CD14-positive monocyte (primary cell): ENCODE measurements at regions not wholly inside any gene's neighbourhood (a gene's known extent, or its start where the extent isn't known, plus 50 kb on each side); places are given as distances from the start of the nearest gene placed in this dataset.

Experiments used
- DNase-seq, 3 donors: peaks; one replicate each; pipeline ENCODE4 v3.0.0-alpha.2; 2011 to 2022
- H2AFZ ChIP-seq: 2 replicates; pipeline ENCODE4 v1.6.0; 2012; ENCODE audit warnings: mild to moderate bottlenecking, low read depth, low read length, inconsistent platforms; ENCODE audit not compliant: insufficient read depth, poor library complexity, severe bottlenecking
- H3K27ac ChIP-seq, 2 donors: 1 replicate in 1 of 2; 2 replicates in 1 of 2; pipeline ENCODE4 v1.5.1; 2012 to 2013; ENCODE audit warnings: low read length in 2 of 2, control low read depth in 1 of 2, inconsistent platforms in 1 of 2, low read depth in 1 of 2, mild to moderate bottlenecking in 1 of 2
- H3K27me3 ChIP-seq, 2 donors: one replicate each; pipeline versions ENCODE4 v1.6.0 to v1.6.1; 2011 to 2013; ENCODE audit warnings: low read length in 2 of 2; ENCODE audit not compliant: control insufficient read depth in 2 of 2, insufficient read depth in 2 of 2
- H3K36me3 ChIP-seq, 2 donors: replicated peaks in 1 of 2; 1 replicate in 1 of 2; 2 replicates in 1 of 2; pipeline versions ENCODE4 v1.5.1 to v1.6.1; 2012 to 2013; ENCODE audit warnings: low read length in 2 of 2, control low read depth in 1 of 2, inconsistent platforms in 1 of 2, mild to moderate bottlenecking in 1 of 2; ENCODE audit not compliant: insufficient read depth in 2 of 2, control insufficient read depth in 1 of 2
- H3K4me1 ChIP-seq, 2 donors: 1 replicate in 1 of 2; 2 replicates in 1 of 2; pipeline versions ENCODE4 v1.5.1 to v1.6.1; 2012 to 2013; ENCODE audit warnings: low read length in 2 of 2, control low read depth in 1 of 2, inconsistent platforms in 1 of 2, mild to moderate bottlenecking in 1 of 2, moderate library complexity in 1 of 2; ENCODE audit not compliant: insufficient read depth in 2 of 2, control insufficient read depth in 1 of 2
- H3K4me2 ChIP-seq: replicated peaks from 2 replicates; pipeline ENCODE3; 2012; ENCODE audit warnings: low read length, moderate library complexity, mild to moderate bottlenecking; ENCODE audit not compliant: poor library complexity, severe bottlenecking; ENCODE audit errors: extremely low read depth
- H3K4me3 ChIP-seq, 3 experiments: fragments of 200-600 bp in 1 of 3; sonication (generic) in 1 of 3; replicated peaks in 1 of 3; 1 replicate in 2 of 3; 2 replicates in 1 of 3; pipeline ENCODE4 v1.5.1; 2011 to 2013; ENCODE audit warnings: low read length in 3 of 3, mild to moderate bottlenecking in 3 of 3, control low read depth in 2 of 3, low read depth in 2 of 3, inconsistent platforms in 1 of 3, moderate library complexity in 1 of 3
- H3K79me2 ChIP-seq: 2 replicates; pipeline ENCODE4 v1.6.0; 2012; ENCODE audit warnings: mild to moderate bottlenecking, control low read depth, inconsistent platforms, low read length, moderate library complexity; ENCODE audit not compliant: insufficient read depth
- H3K9ac ChIP-seq: 2 replicates; pipeline ENCODE4 v1.6.0; 2017; ENCODE audit warnings: low read length, mild to moderate bottlenecking; ENCODE audit not compliant: insufficient read depth, poor library complexity, severe bottlenecking
- H3K9me3 ChIP-seq, 2 donors: replicated peaks in 1 of 2; 1 replicate in 1 of 2; 2 replicates in 1 of 2; pipeline versions ENCODE4 v1.5.1 to v1.6.1; 2012 to 2013; ENCODE audit warnings: low read length in 2 of 2, control low read depth in 1 of 2; ENCODE audit not compliant: control insufficient read depth in 1 of 2, insufficient read depth in 1 of 2
- H4K20me1 ChIP-seq: 2 replicates; pipeline ENCODE4 v1.6.0; 2012; ENCODE audit warnings: mild to moderate bottlenecking, low read length, control low read depth, moderate library complexity; ENCODE audit not compliant: insufficient read depth
- H3K27ac Mint-ChIP-seq, 7 donors: one replicate each; pipeline ENCODE4 v1.8.0; 2020; ENCODE audit warnings: mild to moderate bottlenecking in 7 of 7, mixed read lengths in 7 of 7, moderate library complexity in 6 of 7, inconsistent platforms in 2 of 7
- H3K27me3 Mint-ChIP-seq, 3 donors: one replicate each; pipeline ENCODE4 v1.8.0; 2021 to 2022; ENCODE audit warnings: low read depth in 3 of 3, mild to moderate bottlenecking in 3 of 3, mixed read lengths in 3 of 3, moderate library complexity in 3 of 3, inconsistent platforms in 1 of 3
- H3K36me3 Mint-ChIP-seq, 2 donors: one replicate each; pipeline ENCODE4 v1.8.0; 2020; ENCODE audit warnings: mixed read lengths in 2 of 2, inconsistent platforms in 1 of 2, mild to moderate bottlenecking in 1 of 2
- H3K4me1 Mint-ChIP-seq: one replicate; pipeline ENCODE4 v1.8.0; 2020; ENCODE audit warnings: mild to moderate bottlenecking, mixed read lengths
- H3K4me3 Mint-ChIP-seq, 2 donors: one replicate each; pipeline ENCODE4 v1.8.0; 2020; ENCODE audit warnings: mild to moderate bottlenecking in 2 of 2, mixed read lengths in 2 of 2, moderate library complexity in 1 of 2
- H3K9me3 Mint-ChIP-seq, 7 donors: one replicate each; pipeline ENCODE4 v1.8.0; 2020 to 2022; ENCODE audit warnings: mixed read lengths in 7 of 7, mild to moderate bottlenecking in 6 of 7, moderate library complexity in 6 of 7, inconsistent platforms in 2 of 7
- WGBS: methylation state at CpG from one replicate; pipeline ENCODE4 v1.1.5; 2013; ENCODE audit warnings: missing lambda C conversion rate; ENCODE audit not compliant: insufficient coverage; 5-methylcytosine and 5-hydroxymethylcytosine counted together
- intact Hi-C, 2 donors: fragments of 100-400 bp; cut with micrococcal nuclease; formaldehyde crosslinking; loops; one replicate each; pipeline versions ENCODE4 v1.15.0 to v1.15.1; 2023
- TF ChIP-seq, protein P1 (sequence below): fragments of 200-600 bp; IDR thresholded peaks from one replicate; pipeline ENCODE4 v1.8.0; 2022; ENCODE audit warnings: antibody characterized with exemption, mild to moderate bottlenecking

DNA sequence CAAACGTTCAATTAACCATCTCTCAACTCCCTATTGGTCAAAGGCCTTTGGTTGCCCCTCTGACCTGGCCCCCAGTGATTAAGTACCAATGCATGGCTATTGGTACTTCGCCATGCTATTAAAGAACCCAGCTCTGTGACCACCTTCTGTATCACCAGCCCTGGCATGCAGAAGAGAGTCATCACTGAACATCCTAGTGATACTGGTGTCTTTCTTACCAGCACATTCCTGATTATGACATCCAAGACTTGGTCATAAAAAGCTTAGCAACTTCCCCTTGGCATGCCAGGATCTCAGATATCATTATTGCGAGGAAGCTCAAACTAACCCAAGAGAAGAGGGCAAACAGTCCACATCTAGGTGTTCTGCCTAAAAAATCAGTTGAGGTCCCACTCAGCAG lies 122.3 kb upstream of the OTUD4 start:
- TF ChIP-seq, protein P1, sequence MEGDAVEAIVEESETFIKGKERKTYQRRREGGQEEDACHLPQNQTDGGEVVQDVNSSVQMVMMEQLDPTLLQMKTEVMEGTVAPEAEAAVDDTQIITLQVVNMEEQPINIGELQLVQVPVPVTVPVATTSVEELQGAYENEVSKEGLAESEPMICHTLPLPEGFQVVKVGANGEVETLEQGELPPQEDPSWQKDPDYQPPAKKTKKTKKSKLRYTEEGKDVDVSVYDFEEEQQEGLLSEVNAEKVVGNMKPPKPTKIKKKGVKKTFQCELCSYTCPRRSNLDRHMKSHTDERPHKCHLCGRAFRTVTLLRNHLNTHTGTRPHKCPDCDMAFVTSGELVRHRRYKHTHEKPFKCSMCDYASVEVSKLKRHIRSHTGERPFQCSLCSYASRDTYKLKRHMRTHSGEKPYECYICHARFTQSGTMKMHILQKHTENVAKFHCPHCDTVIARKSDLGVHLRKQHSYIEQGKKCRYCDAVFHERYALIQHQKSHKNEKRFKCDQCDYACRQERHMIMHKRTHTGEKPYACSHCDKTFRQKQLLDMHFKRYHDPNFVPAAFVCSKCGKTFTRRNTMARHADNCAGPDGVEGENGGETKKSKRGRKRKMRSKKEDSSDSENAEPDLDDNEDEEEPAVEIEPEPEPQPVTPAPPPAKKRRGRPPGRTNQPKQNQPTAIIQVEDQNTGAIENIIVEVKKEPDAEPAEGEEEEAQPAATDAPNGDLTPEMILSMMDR = no peak
- Mint-ChIP-seq H3K36me3 (no peaks in the 10 kb centered on the region), H3K4me1 (no peaks in the 10 kb centered on the region), H3K27ac (no peak overlapping the region), H3K27me3 (no peaks in the 10 kb centered on the region), H3K9me3 (peaks cover 0 to 3% (median 0%) of the 10 kb centered on the region in 7 donors), H3K4me3 (no peak overlapping the region)
- H3K9ac ChIP-seq = no peak overlapping the region
- no peaks in the 10 kb centered on the region for H4K20me1 ChIP-seq
- intact Hi-C loops = no loop called here
- H3K4me3 ChIP-seq = no peak overlapping the region
- H3K79me2 ChIP-seq = no peaks in the 10 kb centered on the region
- DNase-seq = no peak
- no peak overlapping the region for H3K27ac ChIP-seq
- no peaks in the 10 kb centered on the region for H3K9me3 ChIP-seq
- no peaks in the 10 kb centered on the region for H3K4me1 ChIP-seq
- no peaks in the 10 kb centered on the region for H3K36me3 ChIP-seq
- 95% methylated on average over 2 of the region's 3 CpGs for WGBS
- no peak overlapping the region for H3K4me2 ChIP-seq
- H2AFZ ChIP-seq = no peak overlapping the region
- H3K27me3 ChIP-seq = no peaks in the 10 kb centered on the region

DNA sequence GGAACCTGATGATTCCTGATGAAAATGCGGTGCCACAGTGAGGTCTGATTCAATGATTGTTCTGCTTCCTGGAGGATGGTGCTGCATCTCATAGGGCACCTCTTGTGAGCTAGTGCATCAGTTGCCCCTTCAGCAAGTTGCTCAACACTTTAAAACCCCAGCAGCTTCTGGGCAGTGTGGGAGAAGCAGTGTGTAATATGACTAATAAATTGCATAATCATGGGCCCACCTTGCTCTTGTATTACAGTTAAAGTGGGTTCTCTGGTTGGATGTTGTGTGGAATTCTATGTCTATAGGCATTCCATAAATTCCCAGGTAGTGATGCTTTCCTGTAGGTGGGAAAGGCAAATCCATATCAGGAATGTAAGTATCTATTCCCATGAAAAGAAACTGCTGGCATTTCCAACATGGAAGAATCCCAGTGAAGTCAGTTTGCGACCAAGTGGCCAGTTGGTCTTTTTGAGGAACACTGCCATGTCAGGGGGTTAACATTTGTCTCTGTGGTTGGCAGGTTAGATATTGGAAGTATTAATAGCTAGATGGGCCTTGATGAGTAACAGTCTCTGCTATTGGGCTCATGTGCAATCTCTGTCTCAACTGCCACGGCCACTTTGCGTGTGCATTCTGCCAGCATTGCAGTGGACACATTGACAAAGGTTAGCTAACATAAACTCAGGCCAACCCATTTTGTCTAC lies 121.1 kb upstream of the OTUD4 start:
- no peak overlapping the region for H3K27ac ChIP-seq
- H3K79me2 ChIP-seq = no peaks in the 10 kb centered on the region
- intact Hi-C loops = no loop called here
- no peak overlapping the region for H2AFZ ChIP-seq
- H3K4me3 Mint-ChIP-seq = no peak overlapping the region
- TF ChIP-seq, protein P1 = no peak
- H3K36me3 Mint-ChIP-seq = no peaks in the 10 kb centered on the region
- H3K9ac ChIP-seq = no peak overlapping the region
- 98% methylated on average over 4 of the region's 4 CpGs for WGBS
- H3K36me3 ChIP-seq = no peaks in the 10 kb centered on the region
- peaks cover 0 to 1% (median 0%) of the 10 kb centered on the region in 7 donors for H3K9me3 Mint-ChIP-seq
- H4K20me1 ChIP-seq = no peaks in the 10 kb centered on the region
- no peaks in the 10 kb centered on the region for H3K9me3 ChIP-seq
- no peak overlapping the region for H3K4me2 ChIP-seq
- H3K27ac Mint-ChIP-seq = no peak overlapping the region
- H3K4me3 ChIP-seq = no peak overlapping the region
- no peak for DNase-seq
- no peaks in the 10 kb centered on the region for H3K27me3 Mint-ChIP-seq
- H3K4me1 Mint-ChIP-seq = no peaks in the 10 kb centered on the region
- no peaks in the 10 kb centered on the region for H3K4me1 ChIP-seq
- no peaks in the 10 kb centered on the region for H3K27me3 ChIP-seq
